ENCODE measurements at regions not wholly inside any gene's neighbourhood (a gene's known extent, or its start where the extent isn't known, plus 50 kb on each side); places are given as distances from the start of the nearest gene placed in this dataset.

DNA sequence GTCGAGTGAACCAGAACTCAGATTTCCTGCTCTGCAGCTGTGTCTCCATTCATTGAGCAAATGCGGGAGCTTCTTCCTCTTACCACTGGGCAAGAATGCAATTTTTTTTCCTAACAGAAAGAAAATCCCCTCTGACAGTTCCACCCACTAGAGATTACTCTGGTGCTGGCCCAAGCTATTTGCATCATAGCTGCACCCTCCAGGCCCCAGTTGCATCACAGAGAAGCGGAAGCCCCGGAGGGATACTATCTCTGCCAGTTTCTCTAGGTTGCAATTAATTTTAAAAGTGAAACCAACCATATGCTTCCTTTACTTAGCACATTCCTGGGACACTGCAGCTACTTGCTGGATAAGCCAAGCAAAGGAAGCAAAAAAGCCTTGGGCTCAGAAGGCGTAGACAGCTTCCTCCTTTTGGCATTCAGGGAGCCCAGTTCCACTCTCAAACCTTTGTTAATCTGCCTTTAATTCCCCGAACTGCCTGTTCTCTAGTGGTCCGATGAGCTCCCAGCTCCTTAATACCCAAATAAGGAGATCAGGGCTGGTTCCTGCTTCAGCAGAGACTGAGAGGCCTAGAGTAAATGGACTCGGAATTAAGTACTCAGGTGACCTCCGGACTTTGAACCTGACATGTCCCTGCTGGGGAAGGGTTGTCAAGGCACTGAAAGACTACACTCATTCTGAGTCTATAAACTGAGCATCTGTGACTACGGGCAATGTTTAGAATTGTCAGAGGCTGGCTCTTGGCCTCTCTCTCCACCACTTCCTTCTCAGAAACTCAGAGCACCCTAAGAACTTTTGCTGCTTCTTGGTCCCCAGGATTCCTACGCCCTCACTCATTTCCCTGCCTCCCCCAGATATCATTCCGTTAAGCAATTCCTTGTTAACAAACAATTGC, 72.5 kb upstream of the TNFSF18 start (continued):
- TF ChIP-seq, protein P1, sequence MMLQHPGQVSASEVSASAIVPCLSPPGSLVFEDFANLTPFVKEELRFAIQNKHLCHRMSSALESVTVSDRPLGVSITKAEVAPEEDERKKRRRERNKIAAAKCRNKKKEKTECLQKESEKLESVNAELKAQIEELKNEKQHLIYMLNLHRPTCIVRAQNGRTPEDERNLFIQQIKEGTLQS (IDR thresholded peaks at IDR 0.05; ENCODE audit: insufficient read depth, low read depth, low read length), result 0 out of 2 replicates have a peak, but pooled peaks have one; percentile 23
- no peak for TF ChIP-seq TBP (IDR thresholded peaks at IDR 0.05; ENCODE audit: low read depth, low read length)
- no peak for TF ChIP-seq RFX5 (IDR thresholded peaks at IDR 0.05; ENCODE audit: borderline replicate concordance, low read depth, low read length)
- TF ChIP-seq KDM5A (IDR thresholded peaks at IDR 0.05; ENCODE audit: low read length), result no peak
- TF ChIP-seq HDAC2 (IDR thresholded peaks at IDR 0.05; ENCODE audit: borderline replicate concordance in 1 of 2, low read depth in 2 of 2, low read length in 2 of 2), result no peak
- TF ChIP-seq, protein P2, sequence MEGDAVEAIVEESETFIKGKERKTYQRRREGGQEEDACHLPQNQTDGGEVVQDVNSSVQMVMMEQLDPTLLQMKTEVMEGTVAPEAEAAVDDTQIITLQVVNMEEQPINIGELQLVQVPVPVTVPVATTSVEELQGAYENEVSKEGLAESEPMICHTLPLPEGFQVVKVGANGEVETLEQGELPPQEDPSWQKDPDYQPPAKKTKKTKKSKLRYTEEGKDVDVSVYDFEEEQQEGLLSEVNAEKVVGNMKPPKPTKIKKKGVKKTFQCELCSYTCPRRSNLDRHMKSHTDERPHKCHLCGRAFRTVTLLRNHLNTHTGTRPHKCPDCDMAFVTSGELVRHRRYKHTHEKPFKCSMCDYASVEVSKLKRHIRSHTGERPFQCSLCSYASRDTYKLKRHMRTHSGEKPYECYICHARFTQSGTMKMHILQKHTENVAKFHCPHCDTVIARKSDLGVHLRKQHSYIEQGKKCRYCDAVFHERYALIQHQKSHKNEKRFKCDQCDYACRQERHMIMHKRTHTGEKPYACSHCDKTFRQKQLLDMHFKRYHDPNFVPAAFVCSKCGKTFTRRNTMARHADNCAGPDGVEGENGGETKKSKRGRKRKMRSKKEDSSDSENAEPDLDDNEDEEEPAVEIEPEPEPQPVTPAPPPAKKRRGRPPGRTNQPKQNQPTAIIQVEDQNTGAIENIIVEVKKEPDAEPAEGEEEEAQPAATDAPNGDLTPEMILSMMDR (IDR thresholded peaks at IDR 0.05; ENCODE audit: control extremely low read depth in 1 of 3, insufficient read depth in 1 of 3, low read depth in 1 of 3, low read length in 3 of 3), result no peak
- TF ChIP-seq POU5F1 (IDR thresholded peaks at IDR 0.05; ENCODE audit: low read depth, low read length), result no peak
- TF ChIP-seq NRF1 (IDR thresholded peaks at IDR 0.05; ENCODE audit: low read depth, low read length), result no peak
- no peak; a peak in 1 of 3 replicates for TF ChIP-seq POLR2A (IDR thresholded peaks at IDR 0.05; ENCODE audit: control extremely low read depth in 1 of 2, low read depth in 2 of 2, low read length in 2 of 2)
- 0 out of 4 replicates have a peak, but pooled peaks of 1 of the 2 experiments have one; percentile 3 for TF ChIP-seq RAD21 (IDR thresholded peaks at IDR 0.05 in 1 of 2, conservative IDR thresholded peaks at IDR 0.05 in 1 of 2; ENCODE audit: low read depth in 2 of 2, low read length in 2 of 2)
- TF ChIP-seq, protein P3, sequence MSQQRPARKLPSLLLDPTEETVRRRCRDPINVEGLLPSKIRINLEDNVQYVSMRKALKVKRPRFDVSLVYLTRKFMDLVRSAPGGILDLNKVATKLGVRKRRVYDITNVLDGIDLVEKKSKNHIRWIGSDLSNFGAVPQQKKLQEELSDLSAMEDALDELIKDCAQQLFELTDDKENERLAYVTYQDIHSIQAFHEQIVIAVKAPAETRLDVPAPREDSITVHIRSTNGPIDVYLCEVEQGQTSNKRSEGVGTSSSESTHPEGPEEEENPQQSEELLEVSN (IDR thresholded peaks at IDR 0.05), result no peak
- TF ChIP-seq USF2 (IDR thresholded peaks at IDR 0.05; ENCODE audit: low read length), result no peak
- no peak for TF ChIP-seq GTF2F1 (IDR thresholded peaks at IDR 0.05; ENCODE audit: borderline replicate concordance, low read depth, low read length)
- no peak for TF ChIP-seq SIX5 (IDR thresholded peaks at IDR 0.05; ENCODE audit: low read depth, low read length)
- TF ChIP-seq YY1 (IDR thresholded peaks at IDR 0.05; ENCODE audit: low read depth, low read length), result no peak
- TF ChIP-seq KDM1A (IDR thresholded peaks at IDR 0.05; ENCODE audit: borderline replicate concordance, low read length), result no peak
- no peak for TF ChIP-seq SP1 (IDR thresholded peaks at IDR 0.05; ENCODE audit: low read depth, low read length)
- TF ChIP-seq RNF2 (IDR thresholded peaks at IDR 0.05; ENCODE audit: borderline replicate concordance, low read depth, low read length, missing control alignments, poor library complexity, severe bottlenecking), result no peak

All from H1 (cell line).